HL-60 (cell line): ENCODE measurements at regions not wholly inside any gene's neighbourhood (a gene's known extent, or its start where the extent isn't known, plus 50 kb on each side); places are given as distances from the start of the nearest gene placed in this dataset.

Experiments used
- DNase-seq, 2 experiments: peaks; one replicate each; pipeline ENCODE4 v3.0.0-alpha.2; 2010 to 2020; ENCODE audit warnings: low read depth in 1 of 2, low spot score in 1 of 2
- H3K27ac ChIP-seq: fragments of 250-450 bp; sonication (Bioruptor Pico); replicated peaks from 2 replicates; pipeline ENCODE4 v1.5.1; 2020; ENCODE audit warnings: mild to moderate bottlenecking, moderate library complexity
- H3K27me3 ChIP-seq: fragments of 250-450 bp; sonication (Bioruptor Pico); 2 replicates; pipeline ENCODE4 v1.5.1; 2021; ENCODE audit warnings: mild to moderate bottlenecking, moderate library complexity; ENCODE audit not compliant: insufficient read depth, poor library complexity, severe bottlenecking
- H3K4me3 ChIP-seq: replicated peaks from 2 replicates; pipeline ENCODE4 v1.5.1; 2011; ENCODE audit warnings: mild to moderate bottlenecking, control low read depth, low read length; ENCODE audit not compliant: insufficient read depth
- CTCF ChIP-seq: IDR thresholded peaks from one replicate; pipeline ENCODE4 v1.5.1; 2011; ENCODE audit warnings: low read length, control low read depth, inconsistent platforms; ENCODE audit not compliant: insufficient read depth
- GABPA ChIP-seq: IDR thresholded peaks from 2 replicates; pipeline ENCODE4 v1.6.1; 2012; ENCODE audit warnings: low read depth
- POLR2AphosphoS5 ChIP-seq: IDR thresholded peaks from 2 replicates; pipeline ENCODE4 v1.6.1; 2012; ENCODE audit warnings: low read depth
- SPI1 ChIP-seq: IDR thresholded peaks from 2 replicates; pipeline ENCODE4 v1.6.1; 2012; ENCODE audit warnings: low read depth, mild to moderate bottlenecking, borderline replicate concordance
- TF ChIP-seq, protein P1 (sequence below): IDR thresholded peaks from 2 replicates; pipeline ENCODE4 v1.6.1; 2012; ENCODE audit warnings: low read depth; ENCODE audit not compliant: insufficient replicate concordance

- no peak overlapping the region for H3K27ac ChIP-seq
- no peak overlapping the region for H3K4me3 ChIP-seq
- TF ChIP-seq, protein P1, sequence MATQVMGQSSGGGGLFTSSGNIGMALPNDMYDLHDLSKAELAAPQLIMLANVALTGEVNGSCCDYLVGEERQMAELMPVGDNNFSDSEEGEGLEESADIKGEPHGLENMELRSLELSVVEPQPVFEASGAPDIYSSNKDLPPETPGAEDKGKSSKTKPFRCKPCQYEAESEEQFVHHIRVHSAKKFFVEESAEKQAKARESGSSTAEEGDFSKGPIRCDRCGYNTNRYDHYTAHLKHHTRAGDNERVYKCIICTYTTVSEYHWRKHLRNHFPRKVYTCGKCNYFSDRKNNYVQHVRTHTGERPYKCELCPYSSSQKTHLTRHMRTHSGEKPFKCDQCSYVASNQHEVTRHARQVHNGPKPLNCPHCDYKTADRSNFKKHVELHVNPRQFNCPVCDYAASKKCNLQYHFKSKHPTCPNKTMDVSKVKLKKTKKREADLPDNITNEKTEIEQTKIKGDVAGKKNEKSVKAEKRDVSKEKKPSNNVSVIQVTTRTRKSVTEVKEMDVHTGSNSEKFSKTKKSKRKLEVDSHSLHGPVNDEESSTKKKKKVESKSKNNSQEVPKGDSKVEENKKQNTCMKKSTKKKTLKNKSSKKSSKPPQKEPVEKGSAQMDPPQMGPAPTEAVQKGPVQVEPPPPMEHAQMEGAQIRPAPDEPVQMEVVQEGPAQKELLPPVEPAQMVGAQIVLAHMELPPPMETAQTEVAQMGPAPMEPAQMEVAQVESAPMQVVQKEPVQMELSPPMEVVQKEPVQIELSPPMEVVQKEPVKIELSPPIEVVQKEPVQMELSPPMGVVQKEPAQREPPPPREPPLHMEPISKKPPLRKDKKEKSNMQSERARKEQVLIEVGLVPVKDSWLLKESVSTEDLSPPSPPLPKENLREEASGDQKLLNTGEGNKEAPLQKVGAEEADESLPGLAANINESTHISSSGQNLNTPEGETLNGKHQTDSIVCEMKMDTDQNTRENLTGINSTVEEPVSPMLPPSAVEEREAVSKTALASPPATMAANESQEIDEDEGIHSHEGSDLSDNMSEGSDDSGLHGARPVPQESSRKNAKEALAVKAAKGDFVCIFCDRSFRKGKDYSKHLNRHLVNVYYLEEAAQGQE = no peak
- no peak for DNase-seq
- no peaks in the 10 kb centered on the region for H3K27me3 ChIP-seq
Observed at GRCh38 chr4:83661359-83661758, 125.5 kb downstream of the GPAT3 start.

GRCh38 chr4:83660578-83660977, 124.7 kb downstream of the GPAT3 start:
- no peak for DNase-seq
- TF ChIP-seq CTCF (no peak), POLR2AphosphoS5 (no peak), SPI1 (no peak), GABPA (no peak)
- TF ChIP-seq, protein P1 = no peak
- H3K27ac ChIP-seq = no peak overlapping the region
- H3K27me3 ChIP-seq = no peaks in the 10 kb centered on the region
- H3K4me3 ChIP-seq = no peak overlapping the region

- TF ChIP-seq SPI1 (no peak), GABPA (no peak), POLR2AphosphoS5 (no peak), CTCF (no peak)
- TF ChIP-seq, protein P1 = no peak
- no peak for DNase-seq
- no peak overlapping the region for H3K27ac ChIP-seq
- H3K27me3 ChIP-seq = no peaks in the 10 kb centered on the region
- no peak overlapping the region for H3K4me3 ChIP-seq
Observed at GRCh38 chr4:83658806-83659205, 122.9 kb downstream of the GPAT3 start.

DNA sequence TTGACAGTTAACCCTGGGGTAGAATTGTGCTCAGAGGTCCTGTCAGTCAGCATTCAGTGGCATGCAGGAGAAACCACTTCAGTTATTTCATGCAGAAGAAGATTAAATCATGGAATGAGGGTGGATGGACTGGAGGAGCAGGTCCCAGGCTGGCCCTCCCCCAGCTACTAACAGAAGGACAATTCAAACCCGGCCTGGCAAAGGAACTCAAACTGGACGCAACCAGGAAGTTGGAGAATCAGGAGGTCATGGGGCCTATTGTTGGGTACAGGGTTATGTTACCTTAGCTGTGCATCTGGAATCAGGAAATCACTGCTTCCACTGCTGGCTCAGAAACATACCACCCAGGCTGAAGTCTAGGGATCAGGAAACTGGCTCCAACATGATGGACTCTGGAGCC, 121.4 kb downstream of the GPAT3 start:
- H3K27ac ChIP-seq = no peak overlapping the region
- DNase-seq = no peak
- TF ChIP-seq, protein P1 = no peak
- TF ChIP-seq CTCF = no peak
- no peak for TF ChIP-seq SPI1
- TF ChIP-seq GABPA = no peak
- no peak for TF ChIP-seq POLR2AphosphoS5
- no peak overlapping the region for H3K4me3 ChIP-seq
- H3K27me3 ChIP-seq = no peaks in the 10 kb centered on the region
